ENCODE measurements at regions not wholly inside any gene's neighbourhood (a gene's known extent, or its start where the extent isn't known, plus 50 kb on each side); places are given as distances from the start of the nearest gene placed in this dataset.

- WGBS (ENCODE audit: insufficient coverage), result 80% methylated on average over 1 of the region's 2 CpGs
- peaks cover 0 to 3% (median 0%) of the 10 kb centered on the region in 7 donors for H3K9me3 Mint-ChIP-seq
- Histone ChIP-seq H3K9me3 (replicated peaks in 1 of 2; ENCODE audit: control insufficient read depth in 1 of 2, insufficient read depth in 1 of 2, low read length in 2 of 2) (no peaks in the 10 kb centered on the region), H4K20me1 (ENCODE audit: insufficient read depth, low read length) (no peaks in the 10 kb centered on the region), H3K27ac (ENCODE audit: low read depth in 1 of 2, low read length in 2 of 2) (no peak overlapping the region), H3K79me2 (ENCODE audit: insufficient read depth, low read length) (no peaks in the 10 kb centered on the region), H3K36me3 (replicated peaks in 1 of 2; ENCODE audit: control insufficient read depth in 1 of 2, insufficient read depth in 2 of 2, low read length in 2 of 2) (no peaks in the 10 kb centered on the region), H2AFZ (ENCODE audit: insufficient read depth, low read depth, low read length, poor library complexity, severe bottlenecking) (no peak overlapping the region), H3K4me1 (ENCODE audit: control insufficient read depth in 1 of 2, insufficient read depth in 2 of 2, low read length in 2 of 2) (no peaks in the 10 kb centered on the region), H3K27me3 (ENCODE audit: control insufficient read depth in 2 of 2, insufficient read depth in 2 of 2, low read length in 2 of 2) (no peaks in the 10 kb centered on the region), H3K9ac (ENCODE audit: insufficient read depth, low read length, poor library complexity, severe bottlenecking) (no peak overlapping the region), H3K4me2 (replicated peaks; ENCODE audit: extremely low read depth, low read length, poor library complexity, severe bottlenecking) (no peak overlapping the region), H3K4me3 (replicated peaks in 1 of 3; ENCODE audit: low read depth in 2 of 3, low read length in 3 of 3) (no peak overlapping the region)
- intact Hi-C loops (cut with micrococcal nuclease), result no loop called here
- peaks cover 0 to 1% (median 0%) of the 10 kb centered on the region in 3 donors for H3K27me3 Mint-ChIP-seq (ENCODE audit: low read depth in 3 of 3)
- H3K36me3 Mint-ChIP-seq, result no peaks in the 10 kb centered on the region
- H3K27ac Mint-ChIP-seq, result no peak overlapping the region
- no peak for DNase-seq
- H3K4me1 Mint-ChIP-seq, result peaks cover 5% of the 10 kb centered on the region
- no peak for TF ChIP-seq CTCF (IDR thresholded peaks at IDR 0.05)
- H3K4me3 Mint-ChIP-seq, result no peak overlapping the region
These were observed 54.6 kb upstream of the RWDD3 start for GRCh38 chr1:95179205-95179986.

GRCh38 chr1:95180371-95180770, 53.6 kb upstream of the RWDD3 start:
- no peaks in the 10 kb centered on the region for H3K27me3 Mint-ChIP-seq (ENCODE audit: low read depth in 3 of 3)
- Histone ChIP-seq H3K9me3 (replicated peaks in 1 of 2; ENCODE audit: control insufficient read depth in 1 of 2, insufficient read depth in 1 of 2, low read length in 2 of 2) (no peaks in the 10 kb centered on the region), H3K4me2 (replicated peaks; ENCODE audit: extremely low read depth, low read length, poor library complexity, severe bottlenecking) (no peak overlapping the region), H3K4me3 (replicated peaks in 1 of 3; ENCODE audit: low read depth in 2 of 3, low read length in 3 of 3) (no peak overlapping the region), H3K27ac (ENCODE audit: low read depth in 1 of 2, low read length in 2 of 2) (no peak overlapping the region), H3K79me2 (ENCODE audit: insufficient read depth, low read length) (no peaks in the 10 kb centered on the region), H3K36me3 (replicated peaks in 1 of 2; ENCODE audit: control insufficient read depth in 1 of 2, insufficient read depth in 2 of 2, low read length in 2 of 2) (no peaks in the 10 kb centered on the region), H2AFZ (ENCODE audit: insufficient read depth, low read depth, low read length, poor library complexity, severe bottlenecking) (no peak overlapping the region), H3K9ac (ENCODE audit: insufficient read depth, low read length, poor library complexity, severe bottlenecking) (no peak overlapping the region), H3K27me3 (ENCODE audit: control insufficient read depth in 2 of 2, insufficient read depth in 2 of 2, low read length in 2 of 2) (no peaks in the 10 kb centered on the region), H3K4me1 (ENCODE audit: control insufficient read depth in 1 of 2, insufficient read depth in 2 of 2, low read length in 2 of 2) (no peaks in the 10 kb centered on the region), H4K20me1 (ENCODE audit: insufficient read depth, low read length) (no peaks in the 10 kb centered on the region)
- no peak overlapping the region for H3K4me3 Mint-ChIP-seq
- no peak for TF ChIP-seq CTCF (IDR thresholded peaks at IDR 0.05)
- intact Hi-C loops (cut with micrococcal nuclease), result no loop called here
- no peak for DNase-seq
- no peaks in the 10 kb centered on the region for H3K36me3 Mint-ChIP-seq
- peaks cover 0 to 2% (median 0%) of the 10 kb centered on the region in 7 donors for H3K9me3 Mint-ChIP-seq
- H3K4me1 Mint-ChIP-seq, result peaks cover 5% of the 10 kb centered on the region
- WGBS (ENCODE audit: insufficient coverage), result no CpG with 5 or more reads among the region's 2 CpGs
- no peak overlapping the region for H3K27ac Mint-ChIP-seq
